ENCODE measurements at regions not wholly inside any gene's neighbourhood (a gene's known extent, or its start where the extent isn't known, plus 50 kb on each side); places are given as distances from the start of the nearest gene placed in this dataset.
"Not testable (repeated sequence)": the region's sequence is repeated elsewhere in the genome, so short reads cannot be mapped to it uniquely, and the experiment has no call there.

DNA sequence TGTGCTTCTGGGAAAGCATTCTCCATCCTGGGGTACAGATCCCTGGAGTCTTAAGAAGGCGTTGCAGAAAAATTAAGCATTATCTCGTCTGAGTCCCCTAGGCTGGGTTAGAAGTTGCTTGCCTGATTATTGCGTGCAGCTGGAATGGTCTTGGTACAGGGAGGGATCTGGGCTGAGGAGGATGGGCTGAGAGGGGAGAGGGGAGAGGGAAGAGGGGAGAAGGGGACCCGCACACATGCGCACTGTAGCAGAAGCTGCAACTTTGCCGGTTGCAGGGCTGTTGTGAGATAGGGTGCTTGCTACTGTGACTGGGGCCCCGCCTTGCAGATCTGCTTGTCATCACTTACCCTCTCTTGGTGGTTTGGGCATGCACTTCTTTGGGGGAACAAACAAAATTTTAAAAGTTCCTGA is 316.8 kb downstream of the DLEU7 start:
- DNase-seq (ENCODE audit: low read depth, low spot score): no peak

DNA sequence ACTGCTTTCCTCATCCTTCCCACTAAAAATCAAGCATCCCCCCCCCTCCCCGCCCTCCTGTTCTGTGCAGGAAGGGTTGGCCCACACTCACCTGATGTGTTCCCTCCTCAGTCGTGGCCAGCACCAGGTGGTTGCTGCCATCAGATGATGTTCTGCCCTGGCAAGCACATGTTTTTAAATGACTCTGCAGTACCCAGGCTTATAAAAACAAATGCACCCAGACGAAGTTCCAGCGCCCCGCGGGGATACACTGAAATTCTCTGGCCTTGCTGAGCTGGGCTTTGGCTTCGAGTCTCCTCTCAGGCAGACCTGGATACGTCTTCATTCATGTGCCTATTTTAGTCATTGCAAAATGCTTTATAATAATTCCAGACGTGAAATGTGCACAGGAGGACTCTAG is 316.3 kb downstream of the DLEU7 start:
- DNase-seq (ENCODE audit: low read depth, low spot score): no peak

DNA sequence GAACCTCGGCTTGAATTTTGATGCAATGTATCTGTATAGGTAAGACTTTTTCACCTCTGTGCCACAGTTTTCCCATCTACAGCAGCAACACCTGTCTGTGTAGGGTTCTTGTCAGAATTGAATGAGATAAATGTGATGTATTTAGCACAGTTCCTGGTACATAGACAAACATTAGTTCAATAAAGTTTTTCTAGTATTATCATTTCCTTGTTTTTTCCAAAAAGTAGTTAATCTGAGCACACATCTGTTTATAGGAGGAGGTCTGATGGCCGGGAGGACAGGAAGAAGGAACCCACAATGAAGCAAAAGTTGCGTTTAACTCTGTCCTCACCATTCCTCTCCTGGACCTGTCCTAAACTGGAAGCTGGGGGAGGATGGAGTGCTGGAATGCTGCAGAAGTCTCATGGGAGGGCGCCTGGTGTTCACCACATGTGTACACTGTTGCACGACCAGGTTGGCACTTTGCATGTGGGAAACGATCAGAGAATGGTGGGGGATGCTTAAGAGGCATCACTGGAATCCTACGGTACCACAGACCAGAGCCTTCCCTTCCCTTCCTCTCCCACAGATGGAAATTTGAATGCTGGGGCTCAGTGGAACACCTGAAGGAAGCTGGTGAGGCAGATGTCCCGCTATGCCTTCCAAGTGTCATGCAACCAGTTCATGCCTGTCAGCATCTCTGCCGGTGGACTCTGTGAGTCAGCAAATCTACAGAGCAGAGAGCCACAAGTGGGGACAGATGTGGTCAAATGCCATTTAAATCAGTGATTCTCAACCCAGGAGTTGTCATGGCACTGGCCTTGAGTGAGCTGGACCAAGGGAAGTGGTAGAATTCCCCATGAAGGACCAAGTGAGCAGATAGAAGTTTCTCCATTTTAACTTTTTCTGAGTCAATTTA is 315.6 kb downstream of the DLEU7 start:
- DNase-seq (ENCODE audit: low read depth, low spot score): no peak

DNA sequence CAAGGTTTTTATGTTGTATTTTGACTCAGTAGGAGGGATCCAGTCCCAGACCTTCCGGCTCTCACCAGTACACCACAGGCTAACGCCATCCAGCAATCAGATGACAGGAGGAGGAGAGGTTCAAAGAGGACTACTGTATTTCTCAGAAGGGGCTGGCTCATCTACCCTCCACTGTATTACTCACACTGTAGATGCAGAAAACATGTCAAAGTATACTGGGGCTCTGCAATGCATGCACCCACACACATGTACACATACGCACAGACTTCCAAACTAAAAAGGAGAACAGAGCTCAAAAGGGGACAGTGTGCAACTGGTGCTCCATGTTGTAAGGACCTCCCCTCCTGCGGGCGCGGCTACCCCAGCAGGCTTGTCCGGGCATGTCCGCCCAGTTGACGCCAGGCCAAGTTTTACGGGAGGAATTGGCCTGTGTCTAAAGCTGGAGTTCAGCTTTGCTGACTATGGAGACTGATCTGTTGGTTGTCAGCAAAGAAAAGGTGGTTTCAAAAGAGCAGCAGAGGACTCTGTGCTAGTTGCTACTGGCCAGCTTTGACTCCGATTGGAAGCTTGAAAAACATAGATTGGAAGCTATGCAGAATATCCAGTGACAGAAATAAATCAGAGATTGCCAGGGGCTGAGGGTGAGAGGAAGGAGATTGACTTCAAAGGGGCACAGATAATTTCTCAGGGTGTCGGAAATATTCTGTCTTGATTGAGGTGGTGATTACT is 314.2 kb downstream of the DLEU7 start:
- DNase-seq (ENCODE audit: low read depth, low spot score): no peak

DNA sequence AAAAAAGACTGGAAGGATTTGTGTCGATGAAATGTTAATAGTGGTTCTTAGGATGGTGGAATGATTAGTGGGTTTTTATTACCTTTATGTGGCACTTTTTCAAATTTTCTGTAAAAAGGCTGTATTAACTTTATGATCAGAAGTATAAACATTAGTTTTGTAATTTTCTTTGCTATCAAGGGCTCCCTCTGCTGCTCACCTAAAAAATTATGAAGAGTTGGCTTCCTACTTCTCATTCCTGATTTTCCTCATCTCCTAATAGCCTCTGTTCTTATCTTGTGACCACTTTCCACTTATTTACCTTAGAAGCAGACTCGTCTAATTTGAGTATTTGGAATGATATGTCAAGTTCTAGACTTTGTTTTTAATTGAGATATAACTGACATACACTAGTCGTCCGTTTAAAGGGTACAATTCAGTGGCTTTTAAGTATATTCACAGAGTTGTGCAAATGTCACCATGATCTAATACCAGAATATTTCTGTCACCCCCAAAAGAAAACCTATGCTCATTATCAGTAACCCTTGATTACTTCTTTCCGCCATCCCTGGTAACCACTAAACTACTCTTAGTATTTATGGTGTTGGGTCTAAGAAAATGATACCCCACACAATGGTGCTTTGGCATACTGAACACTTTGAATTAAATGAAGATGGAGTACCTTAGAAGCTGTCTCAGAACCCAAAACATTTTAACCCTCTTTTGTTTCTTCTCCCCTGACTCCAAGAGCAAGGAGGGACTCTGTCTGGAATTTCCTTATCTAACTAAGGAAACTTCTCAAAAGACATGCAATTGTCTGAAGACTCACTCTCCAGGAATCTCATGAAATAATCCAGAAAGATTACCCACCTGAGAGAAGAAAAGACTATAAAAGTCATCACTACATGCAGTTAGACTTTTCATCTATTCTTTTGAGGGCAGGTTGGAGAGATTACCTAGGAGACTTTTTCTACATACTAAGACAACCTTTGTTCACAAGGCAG is 311.3 kb downstream of the DLEU7 start:
- no peak for DNase-seq (ENCODE audit: low read depth, low spot score)

DNA sequence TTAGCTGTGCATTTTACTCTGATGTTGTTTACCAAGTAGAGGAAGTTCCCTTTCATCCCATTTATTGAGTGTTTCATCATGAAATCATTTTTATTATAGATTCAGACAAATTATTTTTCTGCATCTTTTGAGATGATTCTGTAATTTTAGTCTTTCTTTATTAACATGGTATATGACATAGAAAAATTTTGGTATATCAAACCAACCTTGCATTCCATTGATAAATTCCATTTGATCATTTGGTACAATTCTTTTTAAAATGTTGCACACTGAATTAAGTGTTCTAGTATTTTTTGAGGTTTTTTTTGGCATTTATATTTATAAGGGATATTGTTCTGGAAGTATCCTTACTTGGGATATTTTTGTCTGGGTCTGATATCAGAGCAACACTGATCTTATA is 308.4 kb downstream of the DLEU7 start:
- no peak for DNase-seq (ENCODE audit: low read depth, low spot score)

DNA sequence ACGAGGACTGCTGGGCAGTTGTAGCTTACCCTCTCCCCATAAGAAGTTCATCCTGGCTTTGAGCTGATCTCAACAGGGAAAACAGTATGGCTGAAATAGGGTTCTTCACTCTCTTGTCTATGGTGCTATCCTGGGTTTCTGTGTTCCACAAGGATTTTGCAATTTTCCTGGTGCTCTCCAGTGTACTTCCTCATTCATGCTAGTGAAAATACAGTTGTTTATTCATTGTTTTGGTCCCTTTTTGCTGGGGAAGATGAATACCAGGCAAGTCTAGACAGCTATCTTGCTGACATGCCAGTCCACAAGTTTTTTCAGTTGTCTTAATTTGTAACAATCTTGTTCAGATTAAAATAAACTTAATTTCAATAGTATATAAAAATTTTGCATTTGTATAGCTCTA is 306.5 kb downstream of the DLEU7 start:
- no peak for DNase-seq (ENCODE audit: low read depth, low spot score)

DNA sequence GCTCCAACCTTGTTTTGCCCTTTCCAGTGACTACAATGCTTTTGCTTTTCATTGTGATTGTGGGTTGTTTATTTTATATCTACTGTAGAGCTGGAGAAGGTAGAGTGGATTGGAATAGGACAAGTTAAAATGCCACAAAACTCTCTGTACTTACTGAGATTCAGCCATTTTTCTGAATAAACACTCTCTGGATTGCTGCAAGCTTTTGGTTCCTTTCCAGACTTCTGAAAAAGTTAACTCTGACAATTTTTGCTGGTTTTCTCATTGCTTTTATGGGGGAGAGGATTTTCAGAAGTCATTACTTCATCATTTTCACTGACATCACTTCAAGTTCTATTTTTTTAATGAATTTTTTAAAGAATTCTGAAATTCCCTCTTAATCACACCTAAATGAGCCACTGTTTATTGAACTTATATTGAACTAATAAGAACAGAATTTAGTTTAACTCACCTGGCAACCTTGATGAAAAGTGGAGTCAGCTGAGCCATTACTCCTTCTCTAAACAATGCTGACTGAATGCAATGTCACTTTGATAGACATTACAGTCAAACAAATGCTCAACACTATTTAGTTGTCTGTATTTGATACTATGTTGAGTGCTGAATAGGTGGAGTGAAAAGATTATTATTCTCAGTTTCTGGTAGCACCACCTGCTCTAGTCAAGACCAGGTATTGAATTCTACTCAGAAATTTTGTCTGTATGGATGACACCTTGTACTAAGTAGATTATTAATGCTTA is 303.5 kb downstream of the DLEU7 start:
- no peak for DNase-seq (ENCODE audit: low read depth, low spot score)

DNA sequence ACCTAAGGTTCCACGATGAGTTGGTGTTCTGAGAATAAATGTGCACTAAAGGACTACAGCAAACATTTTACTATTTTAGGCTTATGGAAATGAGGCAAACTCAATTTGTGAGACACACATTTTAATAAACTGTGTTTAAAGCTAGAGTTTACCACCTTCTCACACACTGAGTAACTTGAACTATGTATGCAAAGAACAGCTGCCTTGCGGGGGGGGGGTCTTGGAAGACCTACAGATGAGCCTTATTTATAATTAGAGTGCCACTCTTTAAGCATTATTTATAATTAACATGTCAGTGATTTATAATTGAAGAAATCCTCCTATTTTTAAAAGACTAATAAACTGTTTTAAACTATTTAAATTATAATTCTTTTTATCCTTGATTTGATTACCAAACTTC is 300.4 kb downstream of the DLEU7 start:
- DNase-seq (ENCODE audit: low read depth, low spot score): no peak

DNA sequence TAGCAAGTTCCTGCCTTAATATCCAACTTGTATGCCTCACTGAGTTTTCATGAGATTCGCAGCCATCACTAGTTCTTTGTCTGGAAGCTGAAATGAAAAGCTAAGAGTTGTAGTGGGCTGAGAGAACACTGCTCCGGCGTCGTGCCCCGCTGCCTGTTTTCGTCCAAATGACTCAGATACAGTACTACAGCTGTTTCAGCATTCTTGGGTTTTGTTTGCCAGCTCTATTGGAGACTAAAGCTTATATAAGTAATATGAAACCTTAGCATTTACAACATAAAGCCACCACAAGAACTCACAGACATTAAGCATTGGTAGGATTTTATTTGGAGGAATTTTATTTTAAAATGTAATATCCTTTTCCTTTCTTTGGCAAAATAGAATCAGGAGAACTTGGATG is 299.7 kb downstream of the DLEU7 start:
- DNase-seq (ENCODE audit: low read depth, low spot score): no peak

DNA sequence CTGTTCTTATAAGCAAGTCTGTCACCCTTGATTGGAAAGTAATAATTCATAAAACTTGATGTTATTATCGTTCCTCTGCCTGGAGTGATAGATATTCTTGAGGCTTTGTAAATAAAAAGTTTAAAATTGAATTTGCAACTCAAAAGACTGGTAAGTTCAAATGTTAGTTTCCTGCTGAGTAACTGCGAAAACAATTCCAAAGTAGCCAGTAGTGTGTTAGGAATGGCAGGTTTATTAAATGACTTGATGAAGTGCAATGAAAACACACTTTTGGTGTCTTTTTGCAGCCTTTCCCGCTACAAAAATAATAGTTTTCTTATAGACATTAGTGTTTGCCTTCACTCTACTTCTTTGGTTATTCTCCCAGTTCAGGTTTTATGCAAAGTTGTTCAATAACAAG is 299.3 kb downstream of the DLEU7 start:
- no peak for DNase-seq (ENCODE audit: low read depth, low spot score)

DNA sequence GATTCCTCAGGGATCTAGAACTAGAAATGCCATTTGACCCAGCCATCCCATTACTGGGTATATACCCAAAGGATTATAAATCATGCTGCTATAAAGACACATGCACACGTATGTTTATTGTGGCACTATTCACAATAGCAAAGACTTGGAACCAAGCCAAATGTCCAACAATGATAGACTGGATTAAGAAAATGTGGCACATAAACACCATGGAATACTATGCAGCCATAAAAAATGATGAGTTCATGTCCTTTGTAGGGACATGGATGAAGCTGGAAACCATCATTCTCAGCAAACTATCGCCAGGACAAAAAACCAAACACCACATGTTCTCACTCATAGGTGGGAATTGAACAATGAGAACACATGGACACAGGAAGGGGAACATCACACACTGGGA is 296.3 kb downstream of the DLEU7 start:
- DNase-seq (ENCODE audit: low read depth, low spot score): not testable (repeated sequence)

DNA sequence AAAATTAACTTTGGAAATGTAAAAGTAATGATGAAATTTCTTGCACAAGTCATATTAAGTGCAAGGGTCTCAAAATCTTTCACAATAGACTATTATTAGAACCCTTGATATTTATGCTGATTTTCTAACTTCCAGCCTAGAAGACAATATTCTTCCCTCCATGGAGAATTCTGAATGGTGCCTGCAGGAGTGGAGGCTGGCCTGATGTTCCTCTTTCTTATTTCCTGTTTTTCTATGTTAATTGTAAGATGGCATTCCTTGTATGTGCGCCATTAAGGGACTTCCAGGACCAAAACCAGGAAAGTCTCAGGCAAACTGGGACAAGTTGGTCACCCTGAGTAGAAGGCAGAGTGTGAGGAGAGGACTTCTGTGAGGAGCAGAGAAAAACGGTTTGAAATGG is 294.9 kb downstream of the DLEU7 start:
- DNase-seq (ENCODE audit: low read depth, low spot score): no peak

DNA sequence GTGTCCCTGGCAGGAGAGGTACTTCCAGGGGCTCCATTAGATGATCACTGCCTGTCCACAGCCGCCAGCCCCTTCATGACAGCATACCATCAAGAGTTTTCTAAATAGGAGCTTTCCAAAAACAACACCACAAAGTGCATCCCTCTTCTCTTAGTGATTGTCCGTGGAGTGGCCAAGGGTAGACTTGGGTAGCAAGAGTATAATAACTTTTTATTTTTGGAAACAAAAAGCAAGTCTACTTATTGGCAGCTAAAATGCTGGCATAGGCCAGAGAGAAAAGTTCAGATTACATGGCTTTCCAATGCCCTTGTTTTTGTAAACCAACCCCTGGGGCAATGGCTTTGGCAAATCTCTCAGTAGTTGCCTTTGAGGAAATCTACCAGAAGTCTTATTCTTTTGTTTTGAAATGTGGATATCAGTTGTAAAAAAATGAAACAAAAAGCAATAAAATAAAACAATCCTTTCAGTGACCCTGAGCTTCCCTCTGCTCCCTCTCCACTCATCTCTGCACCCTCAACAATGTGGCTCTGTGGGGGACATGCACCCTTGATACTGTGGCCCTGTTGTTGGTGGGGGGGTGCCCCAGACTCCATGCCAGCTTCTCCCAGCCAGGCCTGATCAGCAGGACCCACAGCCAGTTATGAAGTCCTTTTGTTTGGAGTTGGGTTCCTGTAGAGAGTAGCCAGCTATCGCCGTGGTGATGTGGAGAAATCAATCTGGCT is 294.1 kb downstream of the DLEU7 start:
- no peak for DNase-seq (ENCODE audit: low read depth, low spot score)

DNA sequence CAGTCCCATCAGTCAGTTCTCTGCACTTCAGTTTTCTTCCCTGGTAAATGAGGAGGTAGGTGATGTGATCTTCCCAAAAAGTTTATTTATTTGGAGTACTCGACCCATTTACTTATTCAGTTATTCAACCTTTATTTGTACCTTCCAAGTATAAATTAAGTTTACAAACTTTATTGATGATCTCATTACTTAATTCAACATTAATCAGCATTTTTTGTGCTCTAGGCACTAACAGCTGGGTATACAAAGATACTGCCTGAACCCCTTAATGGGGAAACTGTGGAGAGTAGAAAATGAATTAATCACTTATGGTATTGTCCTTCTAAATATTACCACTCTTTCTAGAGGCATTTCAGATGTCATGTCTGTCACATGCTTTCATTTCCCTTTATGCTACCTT is 293.3 kb downstream of the DLEU7 start:
- DNase-seq (ENCODE audit: low read depth, low spot score): no peak

DNA sequence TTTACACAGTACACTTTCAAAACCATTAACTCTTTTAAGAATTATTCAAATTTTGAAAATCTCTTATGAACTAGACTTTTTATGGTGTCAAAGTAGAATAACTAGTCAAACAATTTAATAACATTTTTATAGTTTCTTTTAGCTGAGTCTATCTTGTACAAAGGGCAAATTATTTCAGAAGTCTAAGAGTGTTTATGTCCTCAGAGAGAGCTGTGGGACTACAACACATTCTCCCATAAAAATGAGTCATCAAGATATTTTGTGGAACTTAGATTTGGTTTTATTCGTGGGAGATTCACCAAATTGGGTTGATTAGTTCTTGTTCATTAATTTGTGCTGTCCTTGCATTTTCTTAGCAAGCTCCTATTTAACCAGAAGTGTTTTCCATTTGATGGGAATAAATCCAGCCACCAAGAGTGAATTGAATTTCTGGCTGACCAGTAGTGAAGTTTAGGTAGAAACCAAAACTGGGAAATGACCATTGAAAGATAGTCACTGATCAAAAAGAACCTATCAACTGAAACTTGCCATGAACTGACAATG is 291.0 kb downstream of the DLEU7 start:
- no peak for DNase-seq (ENCODE audit: low read depth, low spot score)

DNA sequence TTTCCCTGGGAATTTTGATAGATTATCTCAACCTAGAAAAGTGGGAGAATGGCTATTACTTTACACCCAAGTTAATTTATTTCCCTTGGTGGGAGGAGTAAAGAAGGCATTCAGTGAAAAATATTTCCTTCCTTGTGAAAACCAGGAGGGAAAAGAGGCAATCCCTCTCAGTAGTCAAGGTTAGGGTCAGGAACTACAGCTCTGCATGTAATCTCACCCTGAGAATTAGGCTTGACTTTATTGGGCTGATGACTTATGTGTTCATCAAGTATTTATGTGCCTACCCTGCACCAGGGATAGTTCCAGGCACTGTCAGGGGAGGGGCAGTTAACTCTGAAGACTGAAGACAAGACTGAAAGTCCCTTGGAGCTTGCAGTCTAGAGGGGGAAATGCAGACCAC is 281.8 kb downstream of the DLEU7 start:
- DNase-seq (ENCODE audit: low read depth, low spot score): no peak

DNA sequence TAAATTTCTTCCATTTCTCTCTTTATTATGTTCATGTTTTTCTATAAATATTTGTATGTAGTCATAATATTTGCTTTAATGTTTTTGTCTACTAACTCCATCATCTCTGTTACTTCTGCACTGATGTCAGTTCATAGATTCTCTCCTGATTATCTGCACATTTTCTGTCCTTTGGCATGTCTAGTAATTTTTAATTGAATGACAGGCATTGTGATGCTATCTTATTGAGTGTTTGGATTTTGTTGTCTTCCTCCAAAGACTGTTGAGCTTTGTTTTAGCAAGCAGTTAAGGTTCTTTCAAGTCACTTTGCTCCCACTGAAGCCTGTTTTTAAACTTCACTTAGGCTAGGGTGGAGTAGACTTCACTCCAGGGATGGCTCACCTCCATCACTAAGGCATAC is 276.8 kb downstream of the DLEU7 start:
- no peak for DNase-seq (ENCODE audit: low read depth, low spot score)

DNA sequence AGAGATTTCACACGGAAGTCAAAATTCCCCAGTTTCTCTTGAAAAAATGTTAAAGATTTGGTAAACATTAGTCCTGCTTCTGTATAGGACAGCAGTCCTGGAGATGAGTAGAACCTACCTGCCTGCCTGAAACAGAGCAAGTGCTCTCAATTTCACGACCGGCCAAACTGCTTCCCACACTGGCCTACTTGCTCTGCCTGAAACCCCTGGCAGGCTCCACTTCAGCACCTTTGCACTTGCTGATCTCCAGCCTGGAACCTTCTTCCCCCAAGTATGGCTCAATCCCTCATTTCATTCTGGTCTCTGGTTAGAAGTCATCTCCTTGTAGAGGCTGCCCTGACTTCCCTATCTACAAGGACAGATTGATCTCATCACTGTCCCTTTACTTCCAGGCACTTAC is 271.4 kb downstream of the DLEU7 start:
- no peak for DNase-seq (ENCODE audit: low read depth, low spot score)

DNA sequence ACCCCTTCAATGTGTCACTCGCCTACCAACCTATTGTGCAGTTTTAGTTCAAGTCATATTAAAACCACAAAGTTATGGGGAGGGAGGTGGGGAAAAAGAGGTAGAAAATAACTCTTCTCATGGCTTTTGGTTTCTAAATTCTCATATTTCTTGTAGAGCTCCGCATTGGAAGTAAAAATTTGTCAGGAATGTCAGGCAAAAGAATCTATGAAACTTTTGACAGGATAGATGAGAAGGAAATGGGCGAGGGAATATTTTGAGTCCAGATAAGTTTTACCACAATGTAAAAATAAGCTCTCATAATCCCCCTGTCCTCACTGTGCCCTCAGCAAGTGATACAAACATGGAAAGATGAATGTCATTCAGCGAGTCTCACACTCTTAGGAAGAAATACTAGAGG is 270.4 kb downstream of the DLEU7 start:
- DNase-seq (ENCODE audit: low read depth, low spot score): no peak

Data from iPS DF 19.7 (cell line).